Kidney capillary endothelial cell (primary cell): ENCODE measurements at regions not wholly inside any gene's neighbourhood (a gene's known extent, or its start where the extent isn't known, plus 50 kb on each side); places are given as distances from the start of the nearest gene placed in this dataset.

Experiments
- DNase-seq: peaks from one replicate; pipeline ENCODE4 v3.0.0-alpha.2; 2018; ENCODE audit warnings: low spot score

- DNase-seq, result no peak
These were observed 237.5 kb downstream of the TGFB2 start for GRCh38 chr1:218582646-218583045.

GRCh38 chr1:218584418-218585155, 239.5 kb downstream of the TGFB2 start:
- no peak for DNase-seq

- peak; percentile 66 for DNase-seq
These were observed 240.5 kb downstream of the TGFB2 start for GRCh38 chr1:218585511-218586184.

DNA sequence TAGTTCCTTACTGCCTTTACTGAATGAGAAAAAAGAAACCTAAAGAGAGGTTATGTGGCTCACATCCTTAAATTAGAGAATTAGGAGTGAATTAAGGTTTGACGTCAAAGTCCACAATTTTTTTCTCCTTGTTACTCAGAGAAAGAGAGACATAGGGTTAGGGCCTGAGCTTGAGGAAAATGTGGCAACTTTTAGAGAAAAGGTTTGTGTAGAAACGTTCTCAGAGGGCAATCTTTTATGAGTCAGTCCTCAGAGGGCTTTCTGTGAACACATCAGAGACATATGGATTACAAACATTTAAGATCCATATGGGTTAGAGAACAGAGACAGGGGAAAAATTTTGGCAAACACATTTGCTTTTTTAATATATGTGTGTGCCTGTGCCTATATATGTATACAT, 242.8 kb downstream of the TGFB2 start:
- no peak for DNase-seq

- DNase-seq, result no peak
These were observed 243.5 kb downstream of the TGFB2 start for GRCh38 chr1:218588540-218589172.

DNA sequence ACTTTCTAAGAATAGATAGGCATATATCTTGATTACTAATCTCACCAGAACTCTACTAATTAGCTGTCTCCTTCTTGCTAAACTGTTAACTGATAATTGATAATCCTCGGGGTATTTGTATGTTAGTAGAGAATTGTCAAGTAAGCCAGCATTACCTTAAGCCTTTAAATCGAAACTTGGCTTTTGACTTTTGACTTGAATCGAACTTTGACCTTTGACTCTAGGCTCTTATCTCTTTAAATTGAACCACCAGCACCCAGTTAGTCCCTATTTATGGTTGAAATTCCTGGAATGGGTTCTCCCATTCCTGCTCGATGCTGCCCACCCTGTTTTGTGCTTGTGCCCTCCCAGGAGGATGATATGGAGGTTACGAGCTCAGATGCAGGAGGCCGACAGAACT, 244.4 kb downstream of the TGFB2 start:
- DNase-seq, result no peak

- no peak for DNase-seq
These were observed 246.8 kb downstream of the TGFB2 start for GRCh38 chr1:218591966-218592365.

- no peak for DNase-seq
These were observed 247.6 kb downstream of the TGFB2 start for GRCh38 chr1:218592688-218593087.

- no peak for DNase-seq
These were observed 255.8 kb downstream of the TGFB2 start for GRCh38 chr1:218600968-218601367.

GRCh38 chr1:218604217-218604616, 259.1 kb downstream of the TGFB2 start:
- DNase-seq, result no peak

GRCh38 chr1:218611916-218612585, 266.9 kb downstream of the TGFB2 start:
- DNase-seq, result no peak

- no peak for DNase-seq
These were observed 268.0 kb downstream of the TGFB2 start for GRCh38 chr1:218613105-218613504.

DNA sequence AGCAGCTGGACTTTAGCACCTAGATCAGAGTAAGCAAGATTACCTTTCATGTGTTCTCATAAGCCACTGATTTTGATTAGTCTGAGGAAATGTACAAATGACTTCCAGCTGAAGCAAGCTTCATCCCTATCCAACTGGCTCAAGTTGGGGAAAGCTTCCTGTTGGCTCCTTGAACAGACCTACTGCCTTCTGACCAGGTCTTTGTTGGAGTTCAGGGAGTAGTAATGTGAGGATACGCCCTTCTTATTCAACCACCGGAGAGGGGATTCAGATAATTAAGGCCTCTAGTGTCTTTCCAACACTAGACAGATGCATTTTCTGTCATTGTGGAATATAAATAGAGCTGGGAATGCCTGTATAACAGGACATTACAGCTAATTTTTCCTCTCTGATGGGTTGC, 268.9 kb downstream of the TGFB2 start:
- DNase-seq, result no peak

DNA sequence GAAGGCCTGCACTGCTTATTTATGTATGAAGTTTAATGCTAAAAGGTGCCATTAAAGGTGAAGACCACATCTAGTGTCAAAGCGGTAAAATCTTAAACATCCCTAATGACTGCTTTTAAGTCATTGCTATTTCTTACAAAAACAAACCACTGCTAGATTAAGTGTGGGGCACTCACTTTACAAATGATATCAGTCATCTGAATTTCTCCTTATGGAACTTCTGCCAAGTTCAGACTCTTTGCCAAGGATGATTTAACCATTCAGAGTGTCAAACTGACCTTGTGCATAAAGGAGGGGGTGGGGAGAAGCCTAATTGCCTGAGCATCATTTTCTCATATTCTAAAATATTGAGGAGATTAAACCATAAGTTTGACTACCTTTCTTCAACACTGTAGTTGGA, 271.5 kb downstream of the TGFB2 start:
- DNase-seq, result no peak

- no peak for DNase-seq
These were observed 272.9 kb downstream of the TGFB2 start for GRCh38 chr1:218617986-218618385.

- DNase-seq, result no peak
These were observed 275.8 kb downstream of the TGFB2 start for GRCh38 chr1:218620956-218621355.

DNA sequence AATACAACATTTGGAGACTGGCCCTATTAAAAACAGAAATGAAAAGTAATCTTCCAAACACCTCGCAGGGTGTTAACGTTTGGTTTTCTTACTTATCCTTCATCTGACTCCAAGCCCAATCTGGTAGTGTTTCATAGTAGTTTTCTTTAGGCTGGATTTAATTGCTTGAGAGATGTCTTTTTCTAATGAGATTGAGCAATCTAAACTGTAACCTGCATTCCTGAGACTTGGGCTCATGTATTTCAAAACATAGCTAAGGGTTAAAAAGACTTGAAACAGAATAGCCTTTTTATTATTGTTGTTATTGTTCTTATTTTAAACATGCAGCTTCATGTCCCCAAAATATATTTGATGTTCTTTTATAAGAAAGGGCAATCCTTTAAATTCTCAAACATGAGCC, 278.9 kb downstream of the TGFB2 start:
- DNase-seq, result no peak

DNA sequence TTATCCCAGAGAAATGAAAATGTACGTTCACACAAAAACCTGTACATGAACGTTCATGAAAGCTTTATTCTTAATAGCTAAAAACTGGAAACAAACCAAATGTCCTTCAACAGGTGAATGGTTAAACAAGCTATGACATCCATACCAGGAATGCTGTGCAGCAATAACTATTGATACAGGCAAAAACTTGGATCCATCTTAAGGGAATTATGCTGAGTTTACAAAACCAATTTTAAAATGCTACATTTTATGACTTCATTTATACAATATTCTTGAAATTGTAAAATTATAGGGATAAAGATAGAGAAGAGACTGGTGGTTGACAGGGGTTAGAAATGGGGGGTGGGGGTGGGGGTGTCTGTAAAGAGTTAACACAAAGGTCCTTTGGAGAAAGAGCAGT, 280.3 kb downstream of the TGFB2 start:
- DNase-seq, result no peak

DNA sequence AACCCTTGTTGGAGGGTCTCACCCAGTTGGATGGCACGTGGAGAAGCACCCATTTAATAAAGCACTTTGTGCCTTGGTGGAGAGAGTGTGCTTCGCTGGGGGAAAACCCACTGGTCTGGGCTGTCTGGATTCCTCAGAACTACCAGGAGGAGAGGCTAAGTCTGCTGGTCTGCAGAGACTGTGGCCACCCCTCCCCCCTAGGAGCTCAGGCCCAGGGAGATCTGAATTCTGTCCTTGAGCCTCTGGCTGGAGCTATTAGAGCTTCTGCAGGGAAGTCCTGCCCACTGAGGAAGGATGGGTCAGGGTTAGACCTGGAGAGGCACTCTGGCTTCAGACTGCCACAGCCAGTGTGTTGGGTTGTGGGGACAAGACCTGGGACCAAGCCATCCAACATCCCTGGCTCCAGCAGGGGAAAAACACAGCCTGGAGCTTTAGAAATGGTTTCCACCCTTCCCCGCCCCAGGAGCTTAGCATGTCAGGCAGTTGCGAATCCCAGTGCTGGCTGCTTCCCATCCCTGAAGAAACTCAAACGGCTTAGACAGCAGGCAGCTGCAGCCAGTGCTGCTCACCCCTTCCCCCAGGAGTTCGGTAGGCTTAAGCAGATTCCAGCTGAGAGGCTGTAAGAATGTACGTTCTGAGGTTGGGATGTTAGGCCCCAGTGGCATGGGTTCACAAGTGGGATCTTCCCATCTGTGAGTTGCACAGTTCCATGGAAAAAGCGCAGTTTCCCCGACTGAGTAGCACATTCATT, 288.3 kb downstream of the TGFB2 start:
- DNase-seq, result no peak

GRCh38 chr1:218634212-218634611, 289.1 kb downstream of the TGFB2 start:
- DNase-seq, result no peak

DNA sequence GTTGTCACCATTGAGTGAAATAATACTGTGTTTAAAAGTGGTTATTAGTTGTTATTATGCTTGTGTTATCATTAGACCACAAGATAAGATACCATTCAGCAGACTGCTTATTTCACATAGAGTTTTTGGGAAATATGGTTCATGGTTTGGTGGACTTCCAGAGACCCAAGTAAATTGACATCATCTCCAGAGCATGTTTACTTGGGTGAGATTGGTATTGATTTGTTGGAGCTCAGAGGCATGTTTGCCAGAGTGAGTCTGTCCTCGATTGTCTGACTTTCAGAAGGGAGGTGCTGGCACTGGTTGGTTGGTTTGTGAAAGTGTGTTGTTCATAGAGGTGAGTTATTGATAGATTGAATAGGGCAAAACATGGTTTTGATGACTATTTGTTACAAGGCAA, 291.4 kb downstream of the TGFB2 start:
- DNase-seq, result no peak

GRCh38 chr1:218640173-218640572, 295.0 kb downstream of the TGFB2 start:
- DNase-seq, result no peak
